ENCODE measurements at regions not wholly inside any gene's neighbourhood (a gene's known extent, or its start where the extent isn't known, plus 50 kb on each side); places are given as distances from the start of the nearest gene placed in this dataset.

- no peak for TF ChIP-seq CTCF (IDR thresholded peaks at IDR 0.05)
- TF ChIP-seq ZFX (IDR thresholded peaks at IDR 0.05; ENCODE audit: borderline replicate concordance): no peak
These were observed 275.7 kb downstream of the TOX3 start for GRCh38 chr16:52271088-52271750.
